Muscle of leg (tissue), 3 donors: ENCODE measurements at regions not wholly inside any gene's neighbourhood (a gene's known extent, or its start where the extent isn't known, plus 50 kb on each side); places are given as distances from the start of the nearest gene placed in this dataset.

Experiments
- DNase-seq: peaks from one replicate; pipeline ENCODE4 v3.0.0; 2013
- H3K27ac ChIP-seq: one replicate; pipeline ENCODE4 v1.5.1; 2013; ENCODE audit warnings: mild to moderate bottlenecking, low read length, control low read depth
- H3K27me3 ChIP-seq: one replicate; pipeline ENCODE4 v1.6.1; 2013; ENCODE audit warnings: low read length; ENCODE audit not compliant: control insufficient read depth, insufficient read depth
- H3K36me3 ChIP-seq: one replicate; pipeline ENCODE4 v1.6.1; 2013; ENCODE audit warnings: low read length; ENCODE audit not compliant: control insufficient read depth, insufficient read depth
- H3K4me1 ChIP-seq: one replicate; pipeline ENCODE4 v1.6.1; 2013; ENCODE audit warnings: low read length; ENCODE audit not compliant: control insufficient read depth, insufficient read depth
- H3K4me3 ChIP-seq: one replicate; pipeline ENCODE4 v1.5.1; 2013; ENCODE audit warnings: low read length, control low read depth
- H3K9me3 ChIP-seq: replicated peaks from 2 replicates; pipeline ENCODE4 v1.6.1; 2013; ENCODE audit warnings: low read depth, low read length; ENCODE audit not compliant: control insufficient read depth
- WGBS: methylation state at CpG from one replicate; pipeline ENCODE4 v1.1.5; 2013; ENCODE audit warnings: missing lambda C conversion rate; ENCODE audit not compliant: insufficient coverage; 5-methylcytosine and 5-hydroxymethylcytosine counted together

DNA sequence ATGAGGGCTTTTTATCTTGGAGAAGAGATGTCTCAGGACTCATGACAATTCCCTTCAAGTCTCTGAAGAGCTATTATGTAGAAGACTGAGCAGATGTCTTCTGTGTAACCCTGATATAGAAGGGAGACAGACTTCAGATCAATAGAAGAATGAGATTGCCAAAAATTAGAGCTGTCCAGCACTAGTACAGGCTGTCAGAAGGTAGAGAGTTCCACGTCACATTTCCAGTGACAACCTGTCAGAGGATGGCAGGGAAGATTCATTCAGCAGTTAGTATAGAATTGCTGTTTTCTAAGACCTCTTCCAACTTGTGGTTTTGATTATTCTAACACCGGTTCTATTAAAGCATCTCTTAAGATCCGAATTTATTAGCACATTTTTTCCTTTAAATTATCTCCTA, 520.6 kb downstream of the RBFOX1 start:
- no peaks in the 10 kb centered on the region for H3K9me3 ChIP-seq
- DNase-seq = no peak
- no peaks in the 10 kb centered on the region for H3K4me1 ChIP-seq
- H3K36me3 ChIP-seq = no peaks in the 10 kb centered on the region
- H3K27me3 ChIP-seq = no peaks in the 10 kb centered on the region
- H3K27ac ChIP-seq = no peak overlapping the region
- 83% methylated on average over 1 of the region's 3 CpGs for WGBS
- no peak overlapping the region for H3K4me3 ChIP-seq

DNA sequence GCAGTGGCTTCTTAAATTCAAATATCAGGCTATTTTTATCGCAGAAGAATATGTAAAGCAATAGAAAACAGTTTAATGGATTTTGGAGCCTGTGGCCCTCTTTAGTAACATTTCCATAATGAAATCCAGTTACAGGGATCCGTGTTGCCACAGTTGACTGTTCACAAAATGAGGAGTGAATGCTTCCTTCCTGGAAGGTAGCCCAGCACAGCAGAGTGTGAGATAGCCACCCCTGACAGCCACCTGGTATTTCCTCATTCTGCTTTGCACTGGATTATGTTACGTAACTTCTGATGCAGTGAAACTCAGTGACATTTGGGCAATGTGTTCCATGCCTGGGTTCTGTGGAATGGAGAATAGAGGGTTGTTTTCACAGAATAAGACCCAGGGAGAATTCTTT, 517.2 kb downstream of the RBFOX1 start:
- 0% methylated on average over 1 of the region's 3 CpGs for whole genome bisulfite sequencing

DNA sequence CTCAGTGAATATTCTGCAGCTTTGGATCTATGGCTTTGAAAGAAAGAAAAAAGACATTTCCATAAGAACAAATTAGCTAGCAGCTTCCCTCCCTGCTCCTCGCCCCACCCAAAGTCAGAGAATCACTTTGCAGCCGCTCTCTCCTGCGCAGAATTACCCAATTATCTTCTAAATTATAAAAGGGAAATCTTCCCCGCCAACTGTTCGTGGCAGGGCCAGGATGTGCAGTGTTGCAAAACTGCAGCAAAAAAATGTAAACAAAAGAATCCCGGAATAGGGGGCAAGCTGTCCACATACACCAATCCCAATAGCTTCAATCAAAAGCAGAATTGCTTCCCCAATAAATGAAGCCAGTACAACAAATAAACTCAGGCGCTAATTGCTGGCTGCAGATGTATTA, 510.6 kb downstream of the RBFOX1 start:
- H3K27ac ChIP-seq = no peak overlapping the region
- H3K4me1 ChIP-seq = no peaks in the 10 kb centered on the region
- no peak overlapping the region for H3K4me3 ChIP-seq
- H3K36me3 ChIP-seq = no peaks in the 10 kb centered on the region
- no peak for DNase-seq
- H3K27me3 ChIP-seq = no peaks in the 10 kb centered on the region
- WGBS = 80% methylated on average over 1 of the region's 7 CpGs
- H3K9me3 ChIP-seq = no peaks in the 10 kb centered on the region

More for the DNA sequence above, 517.2 kb downstream of the RBFOX1 start:
- H3K27ac ChIP-seq = no peak overlapping the region
- no peak overlapping the region for H3K4me3 ChIP-seq
- H3K4me1 ChIP-seq = no peaks in the 10 kb centered on the region
- H3K27me3 ChIP-seq = no peaks in the 10 kb centered on the region
- H3K36me3 ChIP-seq = no peaks in the 10 kb centered on the region
- peak; percentile 49 for DNase-seq
- H3K9me3 ChIP-seq = no peaks in the 10 kb centered on the region

DNA sequence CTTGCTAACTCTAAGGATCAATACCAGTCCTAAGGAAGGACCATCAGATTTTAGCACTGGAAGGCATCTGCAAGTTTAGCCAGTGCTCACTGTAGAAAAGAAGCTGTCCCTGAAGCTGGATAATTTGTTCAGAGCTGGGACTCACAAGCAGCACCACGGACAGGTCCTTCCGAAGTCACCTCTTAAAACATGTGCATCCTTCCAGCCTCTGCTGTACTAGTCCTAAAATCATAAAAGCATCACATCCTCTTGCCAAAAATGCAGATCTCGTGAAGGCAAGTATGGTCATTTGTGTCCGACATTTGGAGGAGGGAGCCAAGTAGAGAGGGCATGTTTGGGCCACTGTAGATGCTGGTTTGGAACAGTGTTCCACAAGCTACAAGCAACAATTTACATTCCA, 506.9 kb downstream of the RBFOX1 start:
- Histone ChIP-seq H3K4me3 (no peak overlapping the region), H3K4me1 (no peaks in the 10 kb centered on the region), H3K27ac (no peak overlapping the region), H3K27me3 (no peaks in the 10 kb centered on the region), H3K9me3 (no peaks in the 10 kb centered on the region), H3K36me3 (no peaks in the 10 kb centered on the region)
- DNase-seq = peak; percentile 27
- WGBS = no CpG with 5 or more reads among the region's 4 CpGs

DNA sequence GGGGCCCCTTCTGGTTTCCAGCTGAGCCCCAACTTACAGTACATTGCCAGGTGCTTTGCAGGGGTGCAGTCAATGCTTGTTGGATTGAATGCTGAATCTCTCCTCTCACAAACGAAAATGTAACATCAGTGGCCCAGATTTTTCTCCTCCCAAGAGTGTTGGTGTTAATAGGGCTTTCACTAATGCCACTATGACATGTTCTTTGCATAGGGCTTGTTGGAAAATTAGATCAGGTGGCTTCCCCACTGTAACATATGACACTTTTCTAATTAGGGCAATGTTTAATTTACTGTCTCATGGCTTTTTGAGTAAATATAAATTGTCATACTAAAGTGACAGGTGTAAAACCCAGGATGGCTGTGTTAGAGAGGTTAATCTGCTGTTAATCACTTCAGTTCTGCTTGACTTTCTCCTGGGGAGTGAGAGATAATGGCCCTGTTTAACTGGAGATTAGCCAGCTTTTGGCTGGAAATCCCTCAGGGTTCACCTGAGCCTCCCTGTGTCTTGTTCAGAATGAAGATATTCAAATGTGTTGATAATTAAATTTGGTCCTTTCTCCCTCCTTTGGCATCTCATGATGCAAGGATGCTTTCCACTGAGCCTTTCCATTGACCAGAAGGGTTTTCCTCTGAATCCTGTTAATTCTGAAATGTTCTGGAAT, 502.3 kb downstream of the RBFOX1 start:
- Histone ChIP-seq H3K27ac (no peak overlapping the region), H3K9me3 (no peaks in the 10 kb centered on the region), H3K4me1 (no peaks in the 10 kb centered on the region), H3K4me3 (no peak overlapping the region), H3K27me3 (no peaks in the 10 kb centered on the region), H3K36me3 (no peaks in the 10 kb centered on the region)
- no CpG with 5 or more reads among the region's 1 CpG for WGBS
- DNase-seq = no peak

DNA sequence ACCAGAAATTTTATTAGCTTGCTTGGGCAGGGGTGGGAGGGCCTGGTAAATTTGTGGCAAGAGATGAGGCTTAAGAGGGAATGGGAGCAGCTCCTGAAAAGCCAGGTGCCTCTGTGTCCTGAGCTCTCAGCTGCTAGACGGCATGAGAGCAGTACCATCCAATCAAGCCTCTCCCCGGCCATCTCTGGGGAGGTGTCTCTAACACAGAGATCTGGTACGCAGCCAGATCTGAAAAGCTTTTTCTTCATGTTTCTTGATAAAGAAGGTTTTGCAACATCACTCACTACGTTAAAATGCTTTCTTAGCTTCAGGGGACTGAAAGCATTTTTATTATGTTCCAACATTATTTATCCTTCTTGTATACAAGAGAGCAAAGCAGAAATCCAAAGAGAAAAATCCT, 488.2 kb downstream of the RBFOX1 start:
- Histone ChIP-seq H3K27ac (no peak overlapping the region), H3K27me3 (no peaks in the 10 kb centered on the region), H3K36me3 (no peaks in the 10 kb centered on the region), H3K4me1 (no peaks in the 10 kb centered on the region), H3K4me3 (no peak overlapping the region), H3K9me3 (no peaks in the 10 kb centered on the region)
- WGBS = no CpG with 5 or more reads among the region's 4 CpGs
- DNase-seq = no peak

DNA sequence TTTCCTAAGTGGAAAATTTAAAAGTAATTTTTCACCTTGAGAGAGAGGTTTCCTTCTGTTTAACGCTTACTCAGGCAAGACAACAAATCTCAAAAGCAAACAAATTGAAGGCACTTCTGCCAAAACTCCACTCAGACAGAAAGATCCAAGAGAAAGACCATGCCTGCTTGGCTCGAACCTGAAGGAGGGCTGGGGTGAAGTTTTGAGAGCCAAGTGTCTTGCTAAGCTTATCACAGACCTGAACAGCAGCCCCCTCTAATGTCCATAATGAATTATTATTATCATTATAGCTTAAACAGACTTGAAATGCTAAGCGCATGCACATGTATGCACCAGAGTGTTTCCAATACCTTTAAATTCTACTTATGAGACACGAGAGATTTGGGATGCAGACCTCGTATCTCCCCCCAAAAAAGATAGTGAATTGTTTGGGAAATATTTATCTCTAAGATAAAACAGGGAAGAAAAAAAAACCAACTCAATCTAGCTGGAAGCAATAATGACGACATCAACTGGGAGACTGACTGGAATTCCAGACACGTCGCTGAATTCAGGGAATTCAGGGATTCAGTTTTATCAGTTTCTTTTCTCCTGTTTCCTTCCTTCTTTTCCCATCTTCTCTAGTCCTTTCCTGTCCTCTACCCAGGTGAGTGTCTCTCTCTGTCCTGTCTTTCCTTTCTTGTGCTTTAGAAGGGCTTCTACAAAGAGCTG, 473.2 kb downstream of the RBFOX1 start:
- no peaks in the 10 kb centered on the region for H3K4me1 ChIP-seq
- 59% methylated on average over 3 of the region's 8 CpGs for WGBS
- H3K9me3 ChIP-seq = no peaks in the 10 kb centered on the region
- H3K4me3 ChIP-seq = no peak overlapping the region
- H3K36me3 ChIP-seq = no peaks in the 10 kb centered on the region
- DNase-seq = peak; percentile 66
- no peak overlapping the region for H3K27ac ChIP-seq
- H3K27me3 ChIP-seq = no peaks in the 10 kb centered on the region

DNA sequence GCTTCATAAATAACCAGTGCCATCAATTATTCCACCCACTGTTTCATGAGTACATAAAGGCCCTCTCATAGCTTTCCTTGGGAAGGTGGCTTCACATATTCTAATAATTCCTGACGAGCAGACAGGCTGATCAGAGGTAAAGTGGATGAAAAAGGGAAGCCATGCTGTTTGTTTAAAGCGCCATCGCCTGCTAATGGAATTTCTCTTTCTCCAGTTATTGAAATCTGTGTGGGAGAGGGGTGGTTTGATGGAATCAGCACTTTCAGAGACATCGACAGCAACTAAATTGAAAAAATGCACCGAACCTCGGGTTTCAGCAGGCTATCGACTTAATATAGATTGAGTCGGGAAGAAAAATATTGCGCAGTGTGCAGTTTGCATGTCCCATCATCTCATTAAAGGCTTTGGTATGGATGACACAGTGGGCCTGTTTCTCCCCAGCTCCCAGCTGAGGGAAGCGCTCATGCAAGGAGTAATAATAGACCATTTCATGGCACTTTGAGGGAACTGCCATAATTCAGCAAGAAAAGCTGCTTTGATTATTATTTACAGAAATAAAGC, 472.1 kb downstream of the RBFOX1 start:
- no peaks in the 10 kb centered on the region for H3K27me3 ChIP-seq
- no peaks in the 10 kb centered on the region for H3K36me3 ChIP-seq
- no peak overlapping the region for H3K27ac ChIP-seq
- H3K9me3 ChIP-seq = no peaks in the 10 kb centered on the region
- no peak for DNase-seq
- no peaks in the 10 kb centered on the region for H3K4me1 ChIP-seq
- H3K4me3 ChIP-seq = no peak overlapping the region
- 83% methylated on average over 9 of the region's 10 CpGs for WGBS

DNA sequence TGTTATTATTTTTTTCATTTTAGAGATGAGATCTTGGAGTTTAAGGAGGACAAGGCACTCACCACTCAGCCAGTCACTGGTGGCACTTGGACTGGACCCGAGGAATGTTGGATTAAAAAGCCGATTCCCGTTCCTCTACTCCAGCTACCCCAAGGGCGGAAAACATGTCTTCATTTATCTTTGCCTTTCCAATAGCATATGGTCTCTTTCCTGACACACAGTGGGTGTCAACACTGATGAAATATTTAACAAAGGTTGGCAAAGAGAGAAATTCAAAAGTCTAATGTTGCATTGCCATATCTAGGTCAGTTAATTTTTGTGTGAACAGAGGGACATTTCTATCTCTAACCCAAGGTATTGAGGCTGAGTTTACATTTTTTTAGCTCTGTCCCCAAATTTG, 459.7 kb downstream of the RBFOX1 start:
- WGBS = 80% methylated on average over 1 of the region's 4 CpGs
- DNase-seq = no peak
- Histone ChIP-seq H3K27ac (no peak overlapping the region), H3K4me1 (no peaks in the 10 kb centered on the region), H3K27me3 (no peaks in the 10 kb centered on the region), H3K9me3 (no peaks in the 10 kb centered on the region), H3K36me3 (no peaks in the 10 kb centered on the region), H3K4me3 (no peak overlapping the region)

DNA sequence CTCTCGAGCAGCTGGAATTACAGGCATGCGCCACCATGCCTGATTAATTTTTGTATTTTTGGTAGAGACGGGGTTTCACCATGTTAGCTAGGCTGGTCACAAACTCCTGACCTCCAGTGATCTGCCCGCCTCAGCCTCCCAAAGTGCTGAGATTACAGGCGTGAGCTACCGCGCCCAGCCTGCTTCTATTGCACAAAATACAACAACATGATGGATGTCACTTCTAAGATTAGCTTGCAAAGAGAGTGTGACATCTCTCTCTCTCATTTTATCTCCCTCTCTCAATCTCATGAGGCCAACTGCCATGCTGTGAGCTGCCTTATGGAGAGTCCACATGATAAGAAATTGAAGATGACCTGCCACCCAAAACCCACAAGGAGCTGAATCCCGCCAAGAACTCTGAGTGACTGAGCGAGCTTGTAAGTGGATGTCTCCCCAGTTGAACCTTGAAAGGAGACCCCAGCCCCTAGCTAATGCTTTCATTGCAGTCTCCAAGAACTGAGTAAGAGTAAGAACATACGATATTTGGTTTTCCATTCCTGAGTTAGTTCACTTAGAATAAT, 458.5 kb downstream of the RBFOX1 start:
- Histone ChIP-seq H3K4me1 (no peaks in the 10 kb centered on the region), H3K27ac (no peak overlapping the region), H3K27me3 (no peaks in the 10 kb centered on the region), H3K9me3 (no peaks in the 10 kb centered on the region), H3K36me3 (no peaks in the 10 kb centered on the region), H3K4me3 (no peak overlapping the region)
- no peak for DNase-seq
- WGBS = 100% methylated on average over 6 of the region's 10 CpGs
